OCI-LY1 (cell line): ENCODE measurements at regions not wholly inside any gene's neighbourhood (a gene's known extent, or its start where the extent isn't known, plus 50 kb on each side); places are given as distances from the start of the nearest gene placed in this dataset.

Source experiments
- CTCF ChIP-seq: fragments of 200-600 bp; sonication (generic), shearing (Covaris generic); IDR thresholded peaks from 2 replicates; pipeline ENCODE4 v1.5.1; 2017; ENCODE audit warnings: mild to moderate bottlenecking, antibody characterized with exemption, low read length, moderate library complexity, mixed read lengths
- EZH2 ChIP-seq: fragments of 200-600 bp; sonication (generic), shearing (Covaris generic); IDR thresholded peaks from 2 replicates; pipeline ENCODE4 v1.8.0; 2017; ENCODE audit warnings: borderline replicate concordance, mixed run types, mild to moderate bottlenecking, antibody characterized with exemption, low read length, moderate library complexity, mixed read lengths

GRCh38 chr3:72312339-72312738 is 527.4 kb upstream of the PROK2 start:
- TF ChIP-seq EZH2 (no peak), CTCF (no peak)
